IMR-90 (cell line): ENCODE measurements at regions not wholly inside any gene's neighbourhood (a gene's known extent, or its start where the extent isn't known, plus 50 kb on each side); places are given as distances from the start of the nearest gene placed in this dataset.

ENCODE experiments used
- ATAC-seq: fragments of 200-7000 bp; cut with Tn5 transposase; 2 replicates; pipeline ENCODE4 v1.9.1; 2020; ENCODE audit warnings: low read depth, mild to moderate bottlenecking, moderate library complexity
- BruUV-seq: library from RNA; stranded (reverse); fragments of 400-500 nt; replicated peaks from 2 replicates; lab custom pipeline; 2021; lab: Mats Ljungman, UMichigan
- CTCF ChIA-PET: fragments of 300-600 bp; formaldehyde crosslinking; extraction: SDS; loops from one replicate; lab custom pipeline; 2021; ENCODE audit warnings: antibody characterized with exemption; lab: Yijun Ruan, JAX
- POLR2A ChIA-PET: fragments of 300-600 bp; sonication (Branson Sonifier 250); formaldehyde crosslinking; loops from one replicate; lab custom pipeline; 2022; ENCODE audit warnings: antibody characterized with exemption; ENCODE audit not compliant: unreplicated experiment; lab: Charles Lee
- DNase-seq: peaks from one replicate; pipeline ENCODE4 v3.0.0; 2013
- H2AFZ ChIP-seq: replicated peaks from 2 replicates; pipeline ENCODE3; 2013; ENCODE audit warnings: low read length, mild to moderate bottlenecking; ENCODE audit not compliant: poor library complexity
- H2AK5ac ChIP-seq: 2 replicates; pipeline ENCODE4 v1.6.1; 2013; ENCODE audit warnings: low read depth, low read length, inconsistent platforms
- H2AK9ac ChIP-seq: replicated peaks from 2 replicates; pipeline ENCODE3; 2013; ENCODE audit warnings: mild to moderate bottlenecking, low read depth, low read length, moderate library complexity; ENCODE audit not compliant: poor library complexity
- H2BK120ac ChIP-seq: 2 replicates; pipeline ENCODE4 v1.6.1; 2013; ENCODE audit warnings: low read depth, low read length, inconsistent platforms
- H2BK15ac ChIP-seq: 3 replicates; pipeline ENCODE4 v1.6.1; 2013; ENCODE audit warnings: low read depth, low read length, inconsistent platforms
- H2BK20ac ChIP-seq: 2 replicates; pipeline ENCODE4 v1.6.1; 2013; ENCODE audit warnings: low read depth, mild to moderate bottlenecking, inconsistent platforms, low read length, moderate library complexity
- H2BK5ac ChIP-seq: 2 replicates; pipeline ENCODE4 v1.6.1; 2013; ENCODE audit warnings: mild to moderate bottlenecking, low read depth, low read length, inconsistent platforms; ENCODE audit not compliant: poor library complexity, severe bottlenecking
- H3K14ac ChIP-seq: replicated peaks from 2 replicates; pipeline ENCODE4 v1.6.1; 2013; ENCODE audit warnings: low read depth, low read length, inconsistent platforms
- H3K18ac ChIP-seq: 2 replicates; pipeline ENCODE4 v1.6.1; 2013; ENCODE audit warnings: low read depth, low read length, control low read depth
- H3K23ac ChIP-seq: 2 replicates; pipeline ENCODE4 v1.6.1; 2013; ENCODE audit warnings: low read depth, low read length, inconsistent platforms
- H3K27ac ChIP-seq: 2 replicates; pipeline ENCODE4 v1.5.1; 2013; ENCODE audit warnings: mild to moderate bottlenecking, control low read depth, low read length; ENCODE audit not compliant: insufficient read depth
- H3K27me3 ChIP-seq: 2 replicates; pipeline ENCODE4 v1.6.1; 2013; ENCODE audit warnings: low read length; ENCODE audit not compliant: control insufficient read depth, insufficient read depth
- H3K36me3 ChIP-seq: 2 replicates; pipeline ENCODE4 v1.6.1; 2013; ENCODE audit warnings: low read length, mixed read lengths; ENCODE audit not compliant: control insufficient read depth, insufficient read depth
- H3K4ac ChIP-seq: 2 replicates; pipeline ENCODE4 v1.6.1; 2013; ENCODE audit warnings: low read depth, low read length, inconsistent platforms
- H3K4me1 ChIP-seq: 2 replicates; pipeline ENCODE4 v1.6.1; 2013; ENCODE audit warnings: low read length, mixed read lengths; ENCODE audit not compliant: control insufficient read depth, insufficient read depth
- H3K4me2 ChIP-seq: 2 replicates; pipeline ENCODE4 v1.6.1; 2013; ENCODE audit warnings: low read depth, mild to moderate bottlenecking, control low read depth, low read length, moderate library complexity
- H3K4me3 ChIP-seq: 2 replicates; pipeline ENCODE4 v1.5.1; 2013; ENCODE audit warnings: low read depth, mild to moderate bottlenecking, control low read depth, low read length, moderate library complexity; ENCODE audit not compliant: insufficient read depth
- H3K56ac ChIP-seq: 2 replicates; pipeline ENCODE4 v1.6.1; 2013; ENCODE audit warnings: low read length, inconsistent platforms; ENCODE audit not compliant: insufficient read depth; ENCODE audit errors: extremely low read depth
- H3K79me1 ChIP-seq, 2 experiments: 2 replicates each; pipeline ENCODE4 v1.6.1; 2013; ENCODE audit warnings: low read length in 2 of 2, inconsistent platforms in 1 of 2, low read depth in 1 of 2
- H3K9ac ChIP-seq: 2 replicates; pipeline ENCODE4 v1.6.1; 2013; ENCODE audit warnings: low read depth, low read length, control low read depth
- H3K9me1 ChIP-seq: 2 replicates; pipeline ENCODE4 v1.6.1; 2013; ENCODE audit warnings: low read length, inconsistent platforms; ENCODE audit not compliant: insufficient read depth
- H3K9me3 ChIP-seq: 2 replicates; pipeline ENCODE4 v1.6.1; 2013; ENCODE audit warnings: low read length; ENCODE audit not compliant: control insufficient read depth, insufficient read depth
- H4K20me1 ChIP-seq: 2 replicates; pipeline ENCODE4 v1.6.1; 2013; ENCODE audit warnings: low read length, inconsistent platforms; ENCODE audit not compliant: insufficient read depth
- H4K5ac ChIP-seq: 2 replicates; pipeline ENCODE4 v1.6.1; 2013; ENCODE audit warnings: mild to moderate bottlenecking, low read depth, low read length, control low read depth
- H4K8ac ChIP-seq, 2 experiments: 2 replicates each; pipeline ENCODE4 v1.6.1; 2013; ENCODE audit warnings: low read depth in 2 of 2, low read length in 2 of 2, control low read depth in 1 of 2, inconsistent platforms in 1 of 2
- H4K91ac ChIP-seq: 2 replicates; pipeline ENCODE4 v1.6.1; 2013; ENCODE audit warnings: low read depth, low read length, inconsistent platforms; ENCODE audit not compliant: insufficient read depth
- BHLHE40 ChIP-seq: fragments of 150-350 bp; IDR thresholded peaks from 2 replicates; pipeline ENCODE4 v1.6.1; 2016; ENCODE audit warnings: mild to moderate bottlenecking, low read depth, low read length
- CEBPB ChIP-seq: IDR thresholded peaks from 2 replicates; pipeline ENCODE4 v1.6.1; 2012; ENCODE audit warnings: low read depth, low read length, improper control_type of control experiment
- CHD1 ChIP-seq: IDR thresholded peaks from 2 replicates; pipeline ENCODE4 v1.6.1; 2012; ENCODE audit warnings: low read depth, low read length, improper control_type of control experiment
- FOS ChIP-seq: fragments of 150-350 bp; IDR thresholded peaks from 2 replicates; pipeline ENCODE4 v1.6.1; 2016; ENCODE audit warnings: low read depth, low read length
- MAFK ChIP-seq: IDR thresholded peaks from 2 replicates; pipeline ENCODE4 v1.6.1; 2012; ENCODE audit warnings: low read depth, low read length, improper control_type of control experiment
- MAZ ChIP-seq: IDR thresholded peaks from 2 replicates; pipeline ENCODE4 v1.6.1; 2012; ENCODE audit warnings: low read depth, mild to moderate bottlenecking, low read length, improper control_type of control experiment, moderate library complexity, borderline replicate concordance
- MXI1 ChIP-seq: IDR thresholded peaks from 2 replicates; pipeline ENCODE4 v1.6.1; 2012; ENCODE audit warnings: low read depth, mild to moderate bottlenecking, low read length, moderate library complexity, borderline replicate concordance
- NFE2L2 ChIP-seq: fragments of 150-350 bp; IDR thresholded peaks from 2 replicates; pipeline ENCODE4 v1.6.1; 2016; ENCODE audit warnings: low read depth, mild to moderate bottlenecking, low read length
- POLR2A ChIP-seq: IDR thresholded peaks from 2 replicates; pipeline ENCODE4 v1.6.1; 2012; ENCODE audit warnings: mild to moderate bottlenecking, low read depth, low read length
- RAD21 ChIP-seq: IDR thresholded peaks from 2 replicates; pipeline ENCODE4 v1.6.1; 2012; ENCODE audit warnings: low read length, improper control_type of control experiment
- RCOR1 ChIP-seq: IDR thresholded peaks from 2 replicates; pipeline ENCODE4 v1.6.1; 2012; ENCODE audit warnings: mild to moderate bottlenecking, low read length, improper control_type of control experiment; ENCODE audit not compliant: insufficient replicate concordance
- RFX5 ChIP-seq: IDR thresholded peaks from 2 replicates; pipeline ENCODE4 v1.8.0; 2012; ENCODE audit warnings: low read depth, mild to moderate bottlenecking, low read length, moderate library complexity
- SMC3 ChIP-seq: fragments of 150-350 bp; IDR thresholded peaks from 2 replicates; pipeline ENCODE4 v1.6.1; 2016; ENCODE audit warnings: low read depth, mild to moderate bottlenecking, antibody characterized with exemption, low read length, moderate library complexity
- WGBS, 2 experiments: methylation state at CpG; one replicate each; pipeline versions ENCODE4 v1.1.5 to v1.1.7; 2013; ENCODE audit warnings: missing lambda C conversion rate in 2 of 2; ENCODE audit not compliant: insufficient read length in 1 of 2; ENCODE audit errors: extremely low coverage in 2 of 2; 5-methylcytosine and 5-hydroxymethylcytosine counted together
- dilution Hi-C: fragments of 300-500 bp; cut with HindIII; formaldehyde crosslinking; loops from one replicate; pipeline ENCODE4 v1.14.3; 2018; ENCODE audit warnings: low sequenced_read_pairs; ENCODE audit not compliant: unreplicated experiment
- in situ Hi-C: fragments of 300-500 bp; cut with MboI; formaldehyde crosslinking; loops from 3 replicates; pipeline ENCODE4 v1.14.3; 2019; ENCODE audit warnings: low sequenced_read_pairs, inconsistent platforms, mixed read lengths
- intact Hi-C: fragments of 100-400 bp; cut with micrococcal nuclease; formaldehyde crosslinking; loops from 2 replicates; pipeline ENCODE4 v1.10.0; 2022
- TF ChIP-seq, protein P1 (sequence below): fragments of 150-350 bp; IDR thresholded peaks from 2 replicates; pipeline ENCODE4 v1.6.1; 2017; ENCODE audit warnings: mild to moderate bottlenecking, antibody characterized with exemption, low read length, low read depth
- TF ChIP-seq, protein P2 (sequence below): fragments of 150-350 bp; IDR thresholded peaks from 2 replicates; pipeline ENCODE4 v1.6.1; 2016; ENCODE audit warnings: low read depth, mild to moderate bottlenecking, low read length, moderate library complexity, borderline replicate concordance
- TF ChIP-seq, protein P3 (sequence below): conservative IDR thresholded peaks from 2 replicates; pipeline ENCODE4 v1.5.1; 2012; ENCODE audit warnings: mild to moderate bottlenecking, low read depth, low read length, improper control_type of control experiment

DNA sequence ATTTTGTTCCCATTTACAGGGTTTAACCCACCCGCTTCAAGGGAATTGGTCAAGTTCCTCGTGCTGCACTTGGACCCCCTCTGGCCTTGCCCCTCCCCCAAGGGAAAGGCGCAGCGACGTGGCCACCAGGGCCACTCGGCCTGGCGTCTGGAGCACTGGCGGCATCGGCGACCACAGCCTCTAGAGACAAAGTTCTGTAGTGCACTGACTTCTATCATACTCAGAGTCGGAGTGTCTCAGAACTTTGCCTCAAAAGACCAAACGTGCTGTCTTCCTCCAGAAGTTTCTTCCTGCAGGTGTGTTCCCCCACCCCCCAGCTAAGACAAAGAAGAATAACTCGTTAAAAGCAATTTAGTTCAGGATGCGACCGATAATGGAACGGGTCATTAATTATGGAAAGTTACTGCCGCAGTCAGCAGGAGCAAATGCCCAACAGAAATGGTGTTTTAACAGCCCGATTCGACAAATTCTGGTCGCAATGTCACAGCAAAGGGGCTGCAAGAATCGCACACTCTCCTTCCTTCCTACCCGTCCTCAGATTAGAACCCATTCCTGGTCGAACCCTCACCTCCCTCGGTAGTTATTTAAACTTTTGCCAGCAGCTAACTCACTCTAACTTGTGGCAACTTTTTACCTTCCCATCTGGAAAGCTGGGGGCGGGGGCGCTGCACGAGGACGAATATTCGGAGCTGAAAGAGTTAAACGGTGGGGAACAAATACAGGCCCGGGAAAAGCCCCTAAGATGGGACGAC lies 202.1 kb upstream of the NFE2L3 start:
- Histone ChIP-seq H3K14ac (no peak overlapping the region), H3K4ac (no peak overlapping the region), H2BK120ac (no peak overlapping the region), H3K36me3 (no peaks in the 10 kb centered on the region), H3K9ac (no peak overlapping the region), H4K8ac (no peak overlapping the region), H3K18ac (no peak overlapping the region), H3K27me3 (peaks cover 40% of the 10 kb centered on the region), H3K56ac (no peak overlapping the region), H3K79me1 (no peaks in the 10 kb centered on the region), H2BK15ac (no peak overlapping the region), H4K5ac (no peak overlapping the region), H3K23ac (no peak overlapping the region), H3K4me1 (no peaks in the 10 kb centered on the region), H3K27ac (no peak overlapping the region), H2AFZ (no peak overlapping the region), H2AK5ac (no peak overlapping the region), H2BK5ac (no peak overlapping the region), H3K9me1 (no peaks in the 10 kb centered on the region), H3K9me3 (no peaks in the 10 kb centered on the region), H4K91ac (no peak overlapping the region), H2AK9ac (no peak overlapping the region), H4K20me1 (no peaks in the 10 kb centered on the region), H3K4me3 (no peak overlapping the region), H2BK20ac (no peak overlapping the region), H3K4me2 (no peak overlapping the region; the same call in 1 of the 2 replicates)
- no TSS peak for BruUV-seq
- 24% methylated on average over 7 of the region's 32 CpGs; no CpG with 5 or more reads in 1 of the 2 experiments for WGBS, 2 experiments
- no peak for TF ChIP-seq RFX5
- TF ChIP-seq BHLHE40: no peak
- TF ChIP-seq, protein P1, sequence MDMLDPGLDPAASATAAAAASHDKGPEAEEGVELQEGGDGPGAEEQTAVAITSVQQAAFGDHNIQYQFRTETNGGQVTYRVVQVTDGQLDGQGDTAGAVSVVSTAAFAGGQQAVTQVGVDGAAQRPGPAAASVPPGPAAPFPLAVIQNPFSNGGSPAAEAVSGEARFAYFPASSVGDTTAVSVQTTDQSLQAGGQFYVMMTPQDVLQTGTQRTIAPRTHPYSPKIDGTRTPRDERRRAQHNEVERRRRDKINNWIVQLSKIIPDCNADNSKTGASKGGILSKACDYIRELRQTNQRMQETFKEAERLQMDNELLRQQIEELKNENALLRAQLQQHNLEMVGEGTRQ: no peak
- no peak for TF ChIP-seq MAFK
- TF ChIP-seq SMC3: no peak
- no peak for TF ChIP-seq CHD1
- no peak for TF ChIP-seq POLR2A
- no peak for TF ChIP-seq RCOR1
- TF ChIP-seq NFE2L2: no peak
- TF ChIP-seq, protein P2, sequence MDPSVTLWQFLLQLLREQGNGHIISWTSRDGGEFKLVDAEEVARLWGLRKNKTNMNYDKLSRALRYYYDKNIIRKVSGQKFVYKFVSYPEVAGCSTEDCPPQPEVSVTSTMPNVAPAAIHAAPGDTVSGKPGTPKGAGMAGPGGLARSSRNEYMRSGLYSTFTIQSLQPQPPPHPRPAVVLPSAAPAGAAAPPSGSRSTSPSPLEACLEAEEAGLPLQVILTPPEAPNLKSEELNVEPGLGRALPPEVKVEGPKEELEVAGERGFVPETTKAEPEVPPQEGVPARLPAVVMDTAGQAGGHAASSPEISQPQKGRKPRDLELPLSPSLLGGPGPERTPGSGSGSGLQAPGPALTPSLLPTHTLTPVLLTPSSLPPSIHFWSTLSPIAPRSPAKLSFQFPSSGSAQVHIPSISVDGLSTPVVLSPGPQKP: no peak
- TF ChIP-seq CEBPB: no peak
- TF ChIP-seq, protein P3, sequence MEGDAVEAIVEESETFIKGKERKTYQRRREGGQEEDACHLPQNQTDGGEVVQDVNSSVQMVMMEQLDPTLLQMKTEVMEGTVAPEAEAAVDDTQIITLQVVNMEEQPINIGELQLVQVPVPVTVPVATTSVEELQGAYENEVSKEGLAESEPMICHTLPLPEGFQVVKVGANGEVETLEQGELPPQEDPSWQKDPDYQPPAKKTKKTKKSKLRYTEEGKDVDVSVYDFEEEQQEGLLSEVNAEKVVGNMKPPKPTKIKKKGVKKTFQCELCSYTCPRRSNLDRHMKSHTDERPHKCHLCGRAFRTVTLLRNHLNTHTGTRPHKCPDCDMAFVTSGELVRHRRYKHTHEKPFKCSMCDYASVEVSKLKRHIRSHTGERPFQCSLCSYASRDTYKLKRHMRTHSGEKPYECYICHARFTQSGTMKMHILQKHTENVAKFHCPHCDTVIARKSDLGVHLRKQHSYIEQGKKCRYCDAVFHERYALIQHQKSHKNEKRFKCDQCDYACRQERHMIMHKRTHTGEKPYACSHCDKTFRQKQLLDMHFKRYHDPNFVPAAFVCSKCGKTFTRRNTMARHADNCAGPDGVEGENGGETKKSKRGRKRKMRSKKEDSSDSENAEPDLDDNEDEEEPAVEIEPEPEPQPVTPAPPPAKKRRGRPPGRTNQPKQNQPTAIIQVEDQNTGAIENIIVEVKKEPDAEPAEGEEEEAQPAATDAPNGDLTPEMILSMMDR: no peak
- no peak for TF ChIP-seq FOS
- TF ChIP-seq MXI1: no peak
- no peak for TF ChIP-seq MAZ
- no peak for TF ChIP-seq RAD21
- intact Hi-C loops (no loop called here), dilution Hi-C loops (no loop called here), in situ Hi-C loops (no loop called here)
- ChIA-PET POLR2A (no interaction called here), CTCF (no interaction called here)
- DNase-seq (no peak), ATAC-seq (no peak)
